Occipital lobe (tissue), 1 donor: ENCODE measurements at regions not wholly inside any gene's neighbourhood (a gene's known extent, or its start where the extent isn't known, plus 50 kb on each side); places are given as distances from the start of the nearest gene placed in this dataset.

Experiments
- DNase-seq: peaks from one replicate; lab custom pipeline; 2025; lab: John Stamatoyannopoulos, UW

- no peak for DNase-seq
These were observed 161.9 kb upstream of the ZMIZ1 start for GRCh38 chr10:78906734-78907390.

- no peak for DNase-seq
These were observed 161.1 kb upstream of the ZMIZ1 start for GRCh38 chr10:78907551-78908211.

- DNase-seq: no peak
These were observed 159.5 kb upstream of the ZMIZ1 start for GRCh38 chr10:78909221-78909620.

GRCh38 chr10:78910021-78910420, 158.7 kb upstream of the ZMIZ1 start:
- DNase-seq: no peak

- DNase-seq: no peak
These were observed 158.3 kb upstream of the ZMIZ1 start for GRCh38 chr10:78910476-78910875.

GRCh38 chr10:78910886-78911285, 157.9 kb upstream of the ZMIZ1 start:
- no peak for DNase-seq

GRCh38 chr10:78911533-78912340, 157.0 kb upstream of the ZMIZ1 start:
- DNase-seq: no peak

GRCh38 chr10:78912361-78913218, 156.2 kb upstream of the ZMIZ1 start:
- no peak for DNase-seq

GRCh38 chr10:78913219-78914059, 155.3 kb upstream of the ZMIZ1 start:
- DNase-seq: peak; percentile 89

- no peak for DNase-seq
These were observed 154.7 kb upstream of the ZMIZ1 start for GRCh38 chr10:78914060-78914378.

GRCh38 chr10:78914502-78915189, 154.1 kb upstream of the ZMIZ1 start:
- DNase-seq: no peak

GRCh38 chr10:78915190-78915518, 153.6 kb upstream of the ZMIZ1 start:
- DNase-seq: no peak

- peak; percentile 19 for DNase-seq
These were observed 152.5 kb upstream of the ZMIZ1 start for GRCh38 chr10:78916227-78916626.

GRCh38 chr10:78919181-78919966, 149.4 kb upstream of the ZMIZ1 start:
- no peak for DNase-seq

- no peak for DNase-seq
These were observed 148.8 kb upstream of the ZMIZ1 start for GRCh38 chr10:78920011-78920410.

- no peak for DNase-seq
These were observed 146.9 kb upstream of the ZMIZ1 start for GRCh38 chr10:78921895-78922294.

GRCh38 chr10:78923647-78924318, 145.0 kb upstream of the ZMIZ1 start:
- DNase-seq: no peak

GRCh38 chr10:78924319-78925003, 144.3 kb upstream of the ZMIZ1 start:
- DNase-seq: no peak
